ENCODE measurements at regions not wholly inside any gene's neighbourhood (a gene's known extent, or its start where the extent isn't known, plus 50 kb on each side); places are given as distances from the start of the nearest gene placed in this dataset.

GRCh38 chr19:28247243-28247642 lies 965.7 kb downstream of the UQCRFS1 start:
- no peak for TF ChIP-seq CTCF (IDR thresholded peaks at IDR 0.05)
- TF ChIP-seq MAFK (IDR thresholded peaks at IDR 0.05; ENCODE audit: partially characterized antibody), result no peak
- no peak for TF ChIP-seq POLR2A (IDR thresholded peaks at IDR 0.05; ENCODE audit: low read length)

All from A549 (cell line).